ENCODE measurements at regions not wholly inside any gene's neighbourhood (a gene's known extent, or its start where the extent isn't known, plus 50 kb on each side); places are given as distances from the start of the nearest gene placed in this dataset.
"Not testable (repeated sequence)": the region's sequence is repeated elsewhere in the genome, so short reads cannot be mapped to it uniquely, and the experiment has no call there.

- DNase-seq (ENCODE audit: low spot score) = no peak
Measured at GRCh38 chr17:52892334-52892733, 733.8 kb upstream of the CA10 start.

- DNase-seq (ENCODE audit: low spot score) = no peak
Measured at GRCh38 chr17:52885882-52886281, 727.4 kb upstream of the CA10 start.

GRCh38 chr17:52883907-52884491, 725.5 kb upstream of the CA10 start:
- DNase-seq (ENCODE audit: low spot score) = not testable (repeated sequence)

- not testable (repeated sequence) for DNase-seq (ENCODE audit: low spot score)
Measured at GRCh38 chr17:52846767-52847166, 688.3 kb upstream of the CA10 start.

GRCh38 chr17:52841971-52842370, 683.5 kb upstream of the CA10 start:
- no peak for DNase-seq (ENCODE audit: low spot score)

- no peak for DNase-seq (ENCODE audit: low spot score)
Measured at GRCh38 chr17:52837492-52837891, 679.0 kb upstream of the CA10 start.

- no peak for DNase-seq (ENCODE audit: low spot score)
Measured at GRCh38 chr17:52831536-52831935, 673.0 kb upstream of the CA10 start.

GRCh38 chr17:52828621-52829020, 670.1 kb upstream of the CA10 start:
- DNase-seq (ENCODE audit: low spot score) = no peak

- DNase-seq (ENCODE audit: low spot score) = peak; percentile 12
Measured at GRCh38 chr17:52827526-52827925, 669.0 kb upstream of the CA10 start.

GRCh38 chr17:52824542-52824941, 666.0 kb upstream of the CA10 start:
- peak; percentile 52 for DNase-seq (ENCODE audit: low spot score)

- peak; percentile 9 for DNase-seq (ENCODE audit: low spot score)
Measured at GRCh38 chr17:52823155-52823554, 664.6 kb upstream of the CA10 start.

GRCh38 chr17:52790359-52790955, 631.9 kb upstream of the CA10 start:
- no peak for DNase-seq (ENCODE audit: low spot score)

GRCh38 chr17:52789829-52790228, 631.3 kb upstream of the CA10 start:
- no peak for DNase-seq (ENCODE audit: low spot score)

- DNase-seq (ENCODE audit: low spot score) = no peak
Measured at GRCh38 chr17:52776234-52776633, 617.7 kb upstream of the CA10 start.

GRCh38 chr17:52762794-52763167, 604.3 kb upstream of the CA10 start:
- no peak for DNase-seq (ENCODE audit: low spot score)

GRCh38 chr17:52762147-52762793, 603.8 kb upstream of the CA10 start:
- no peak for DNase-seq (ENCODE audit: low spot score)

- DNase-seq (ENCODE audit: low spot score) = no peak
Measured at GRCh38 chr17:52759864-52760263, 601.4 kb upstream of the CA10 start.

- no peak for DNase-seq (ENCODE audit: low spot score)
Measured at GRCh38 chr17:52758481-52758880, 600.0 kb upstream of the CA10 start.

- no peak for DNase-seq (ENCODE audit: low spot score)
Measured at GRCh38 chr17:52756746-52757145, 598.2 kb upstream of the CA10 start.

- no peak for DNase-seq (ENCODE audit: low spot score)
Measured at GRCh38 chr17:52754838-52755237, 596.3 kb upstream of the CA10 start.

- no peak for DNase-seq (ENCODE audit: low spot score)
Measured at GRCh38 chr17:52751051-52751450, 592.5 kb upstream of the CA10 start.

- DNase-seq (ENCODE audit: low spot score) = no peak
Measured at GRCh38 chr17:52744179-52744578, 585.7 kb upstream of the CA10 start.

GRCh38 chr17:52740006-52740405, 581.5 kb upstream of the CA10 start:
- DNase-seq (ENCODE audit: low spot score) = no peak

- DNase-seq (ENCODE audit: low spot score) = no peak
Measured at GRCh38 chr17:52738791-52739190, 580.3 kb upstream of the CA10 start.
